GM21576 (cell line): ENCODE measurements at regions not wholly inside any gene's neighbourhood (a gene's known extent, or its start where the extent isn't known, plus 50 kb on each side); places are given as distances from the start of the nearest gene placed in this dataset.

Experiments
- ATAC-seq: cut with Tn5 transposase; IDR thresholded peaks from one replicate; pipeline ENCODE4 v1.9.1; 2021; ENCODE audit warnings: mild to moderate bottlenecking, moderate library complexity; ENCODE audit not compliant: unreplicated experiment

GRCh38 chr2:219944866-219945265 lies 317.4 kb downstream of the SLC4A3 start:
- ATAC-seq: no peak

GRCh38 chr2:219946021-219946420 lies 318.6 kb downstream of the SLC4A3 start:
- ATAC-seq: no peak

GRCh38 chr2:219946529-219946928 lies 319.1 kb downstream of the SLC4A3 start:
- ATAC-seq: no peak

- no peak for ATAC-seq
Observed at GRCh38 chr2:219947575-219947974, 320.1 kb downstream of the SLC4A3 start.

GRCh38 chr2:219949053-219949452 lies 321.6 kb downstream of the SLC4A3 start:
- no peak for ATAC-seq

- no peak for ATAC-seq
Observed at GRCh38 chr2:219951099-219951498, 323.7 kb downstream of the SLC4A3 start.

- ATAC-seq: no peak
Observed at GRCh38 chr2:219954331-219954730, 326.9 kb downstream of the SLC4A3 start.

- ATAC-seq: no peak
Observed at GRCh38 chr2:219957820-219958219, 330.4 kb downstream of the SLC4A3 start.

- no peak for ATAC-seq
Observed at GRCh38 chr2:219958941-219959340, 331.5 kb downstream of the SLC4A3 start.

- ATAC-seq: no peak
Observed at GRCh38 chr2:219959471-219959870, 332.0 kb downstream of the SLC4A3 start.

- ATAC-seq: no peak
Observed at GRCh38 chr2:219961947-219962498, 334.6 kb downstream of the SLC4A3 start.

- ATAC-seq: no peak
Observed at GRCh38 chr2:219962801-219963200, 335.4 kb downstream of the SLC4A3 start.

- ATAC-seq: no peak
Observed at GRCh38 chr2:219965287-219966194, 338.1 kb downstream of the SLC4A3 start.

GRCh38 chr2:219967247-219968245 lies 340.1 kb downstream of the SLC4A3 start:
- ATAC-seq: no peak

GRCh38 chr2:219968685-219969345 lies 341.4 kb downstream of the SLC4A3 start:
- ATAC-seq: no peak

GRCh38 chr2:219969508-219969907 lies 342.1 kb downstream of the SLC4A3 start:
- ATAC-seq: no peak

GRCh38 chr2:219973136-219973535 lies 345.7 kb downstream of the SLC4A3 start:
- ATAC-seq: no peak

GRCh38 chr2:219976871-219977270 lies 349.4 kb downstream of the SLC4A3 start:
- ATAC-seq: no peak

- no peak for ATAC-seq
Observed at GRCh38 chr2:219980638-219981037, 353.2 kb downstream of the SLC4A3 start.

GRCh38 chr2:219983836-219984235 lies 356.4 kb downstream of the SLC4A3 start:
- no peak for ATAC-seq

GRCh38 chr2:219985017-219985416 lies 357.6 kb downstream of the SLC4A3 start:
- ATAC-seq: no peak
